ENCODE measurements at regions not wholly inside any gene's neighbourhood (a gene's known extent, or its start where the extent isn't known, plus 50 kb on each side); places are given as distances from the start of the nearest gene placed in this dataset.

GRCh38 chr2:207403950-207404349 is 125.8 kb upstream of the CREB1 start:
- no peak overlapping the region for H3K4me2 ChIP-seq (ENCODE audit: control insufficient read depth, insufficient read depth)
- ATAC-seq: no peak
- ChIA-PET RAD21 (ENCODE audit: unreplicated experiment) (no interaction called here), CTCF (no interaction called here), SMC1A (ENCODE audit: uncharacterized antibody, unreplicated experiment) (no interaction called here), POLR2A (no interaction called here)
- no peak for FAIRE-seq
- no peaks in the 10 kb centered on the region; the same call in 1 of the 2 replicates for H3K4me1 ChIP-seq (ENCODE audit: control insufficient read depth, insufficient read depth, low read length)
- WGBS (ENCODE audit: insufficient coverage, insufficient replicate concordance, low lambda C conversion rate, missing lambda C conversion rate): 62% methylated on average over 3 of the region's 3 CpGs
- no peaks in the 10 kb centered on the region for H3K9me3 ChIP-seq (replicated peaks; ENCODE audit: control insufficient read depth, insufficient read depth, low read length)
- H3K27ac ChIP-seq (ENCODE audit: control insufficient read depth, insufficient read depth): no peak overlapping the region
- no peaks in the 10 kb centered on the region for H3K36me3 ChIP-seq (ENCODE audit: control insufficient read depth in 2 of 2, insufficient read depth in 2 of 2, low read length in 1 of 2)
- in situ Hi-C loops (cut with MboI): no loop called here
- BruUV-seq (replicated peaks): no TSS peak
- no peaks in the 10 kb centered on the region for H4K20me1 ChIP-seq (ENCODE audit: control insufficient read depth, insufficient read depth)
- H2AFZ ChIP-seq (ENCODE audit: control insufficient read depth, low read depth, low read length): no peak overlapping the region
- no peak for TF ChIP-seq CBFB (IDR thresholded peaks at IDR 0.05; ENCODE audit: low read depth)
- TF ChIP-seq CHD4 (IDR thresholded peaks at IDR 0.05): no peak
- TF ChIP-seq TBL1XR1 (IDR thresholded peaks at IDR 0.05; ENCODE audit: low read depth, low read length): no peak
- TF ChIP-seq, protein P1, sequence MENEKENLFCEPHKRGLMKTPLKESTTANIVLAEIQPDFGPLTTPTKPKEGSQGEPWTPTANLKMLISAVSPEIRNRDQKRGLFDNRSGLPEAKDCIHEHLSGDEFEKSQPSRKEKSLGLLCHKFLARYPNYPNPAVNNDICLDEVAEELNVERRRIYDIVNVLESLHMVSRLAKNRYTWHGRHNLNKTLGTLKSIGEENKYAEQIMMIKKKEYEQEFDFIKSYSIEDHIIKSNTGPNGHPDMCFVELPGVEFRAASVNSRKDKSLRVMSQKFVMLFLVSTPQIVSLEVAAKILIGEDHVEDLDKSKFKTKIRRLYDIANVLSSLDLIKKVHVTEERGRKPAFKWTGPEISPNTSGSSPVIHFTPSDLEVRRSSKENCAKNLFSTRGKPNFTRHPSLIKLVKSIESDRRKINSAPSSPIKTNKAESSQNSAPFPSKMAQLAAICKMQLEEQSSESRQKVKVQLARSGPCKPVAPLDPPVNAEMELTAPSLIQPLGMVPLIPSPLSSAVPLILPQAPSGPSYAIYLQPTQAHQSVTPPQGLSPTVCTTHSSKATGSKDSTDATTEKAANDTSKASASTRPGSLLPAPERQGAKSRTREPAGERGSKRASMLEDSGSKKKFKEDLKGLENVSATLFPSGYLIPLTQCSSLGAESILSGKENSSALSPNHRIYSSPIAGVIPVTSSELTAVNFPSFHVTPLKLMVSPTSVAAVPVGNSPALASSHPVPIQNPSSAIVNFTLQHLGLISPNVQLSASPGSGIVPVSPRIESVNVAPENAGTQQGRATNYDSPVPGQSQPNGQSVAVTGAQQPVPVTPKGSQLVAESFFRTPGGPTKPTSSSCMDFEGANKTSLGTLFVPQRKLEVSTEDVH (IDR thresholded peaks at IDR 0.05; ENCODE audit: low read depth, partially characterized antibody): no peak
- TF ChIP-seq EZH2 (IDR thresholded peaks at IDR 0.05; ENCODE audit: borderline replicate concordance, control insufficient read depth, low read depth, low read length): no peak
- TF ChIP-seq ZNF687 (IDR thresholded peaks at IDR 0.05): no peak
- no peak for TF ChIP-seq RCOR1 (conservative IDR thresholded peaks at IDR 0.05; ENCODE audit: low read depth, low read length)
- no peak for TF ChIP-seq LARP7 (IDR thresholded peaks at IDR 0.05)
- TF ChIP-seq YBX1 (IDR thresholded peaks at IDR 0.05): no peak
- TF ChIP-seq PKNOX1 (IDR thresholded peaks at IDR 0.05): no peak
- no peak for TF ChIP-seq DPF2 (IDR thresholded peaks at IDR 0.05)
- no peak for TF ChIP-seq SMC3 (IDR thresholded peaks at IDR 0.05; ENCODE audit: borderline replicate concordance, low read length)
- no peak for TF ChIP-seq RAD51 (IDR thresholded peaks at IDR 0.05)
- no peak for TF ChIP-seq ZNF217 (IDR thresholded peaks at IDR 0.05)
- TF ChIP-seq IRF4 (IDR thresholded peaks at IDR 0.05; ENCODE audit: low read depth, low read length): no peak
- TF ChIP-seq SUZ12 (IDR thresholded peaks at IDR 0.05; ENCODE audit: unreplicated experiment): no peak
- no peak for TF ChIP-seq SREBF1 (IDR thresholded peaks at IDR 0.05; ENCODE audit: low read length)
- TF ChIP-seq PAX5 (IDR thresholded peaks at IDR 0.05; ENCODE audit: borderline replicate concordance, low read depth, low read length): no peak
- DNase-seq (ENCODE audit: low read depth, low spot score): no peak
- intact Hi-C loops (cut with micrococcal nuclease; ENCODE audit: unreplicated experiment): no loop called here
- no peaks in the 10 kb centered on the region for H3K27me3 ChIP-seq (replicated peaks in 1 of 2; ENCODE audit: control insufficient read depth in 2 of 2, insufficient read depth in 2 of 2, low read length in 1 of 2)
- H3K79me2 ChIP-seq (ENCODE audit: control insufficient read depth, insufficient read depth, low read length): no peaks in the 10 kb centered on the region
- no peak overlapping the region for H3K4me3 ChIP-seq
- H3K9ac ChIP-seq (ENCODE audit: control insufficient read depth, insufficient read depth, low read length): no peak overlapping the region

All from GM12878 (cell line).